NCI-H1930 (cell line): ENCODE measurements at regions not wholly inside any gene's neighbourhood (a gene's known extent, or its start where the extent isn't known, plus 50 kb on each side); places are given as distances from the start of the nearest gene placed in this dataset.

Experiments
- DNase-seq, 2 experiments: peaks; one replicate each; lab custom pipeline; 2025; lab: John Stamatoyannopoulos, UW

DNA sequence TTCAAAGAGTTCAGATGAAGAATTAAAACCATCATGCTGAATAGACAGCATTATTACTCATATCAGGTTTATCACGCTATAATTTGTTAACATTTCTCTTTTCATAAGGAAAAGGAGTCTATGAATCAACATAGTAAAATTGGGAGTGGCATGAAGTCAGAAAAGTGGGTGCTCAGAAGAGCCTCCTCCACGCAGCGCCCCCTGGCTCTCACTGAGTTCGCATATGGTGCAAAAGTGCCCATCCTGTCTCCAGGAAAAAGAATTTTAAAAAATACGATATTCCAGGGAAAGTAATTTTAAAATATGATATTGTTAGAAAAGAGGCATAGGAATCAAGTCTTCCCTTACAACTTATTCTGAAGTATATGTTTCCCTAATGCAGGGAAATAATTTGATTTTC lies 176.3 kb upstream of the TCERG1L start:
- DNase-seq: no peak

GRCh38 chr10:131490991-131491594 lies 179.6 kb upstream of the TCERG1L start:
- no peak for DNase-seq

DNA sequence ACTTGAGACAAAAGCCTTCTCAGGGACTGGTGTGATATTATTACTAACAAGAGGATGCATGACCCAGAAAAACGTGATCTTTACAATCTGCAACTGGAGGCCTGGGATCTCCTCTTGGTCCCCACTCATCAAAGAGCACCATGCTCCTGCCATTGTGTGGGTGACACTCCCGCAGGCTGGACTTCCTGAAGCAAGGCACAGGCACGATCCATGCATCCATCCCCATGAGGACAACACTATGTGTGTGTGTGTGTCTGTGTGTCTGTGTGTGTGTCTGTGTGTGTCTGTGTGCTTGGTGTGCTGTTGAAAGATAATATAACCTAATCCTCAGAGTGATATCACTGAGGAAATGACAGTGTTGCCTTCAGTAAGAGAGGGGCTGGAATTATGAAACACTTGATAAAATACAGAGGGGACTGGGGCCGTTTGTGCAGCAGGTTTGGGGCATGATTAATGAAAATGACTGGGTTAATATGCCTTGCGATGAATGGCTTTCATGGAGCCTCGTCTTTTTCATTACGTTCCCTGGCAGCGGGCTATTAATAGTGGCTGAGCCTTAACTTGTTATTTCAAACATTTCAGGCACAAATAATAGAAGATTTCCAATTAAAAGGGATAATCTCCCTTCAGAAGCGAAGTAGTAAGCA lies 180.8 kb upstream of the TCERG1L start:
- no peak for DNase-seq

DNA sequence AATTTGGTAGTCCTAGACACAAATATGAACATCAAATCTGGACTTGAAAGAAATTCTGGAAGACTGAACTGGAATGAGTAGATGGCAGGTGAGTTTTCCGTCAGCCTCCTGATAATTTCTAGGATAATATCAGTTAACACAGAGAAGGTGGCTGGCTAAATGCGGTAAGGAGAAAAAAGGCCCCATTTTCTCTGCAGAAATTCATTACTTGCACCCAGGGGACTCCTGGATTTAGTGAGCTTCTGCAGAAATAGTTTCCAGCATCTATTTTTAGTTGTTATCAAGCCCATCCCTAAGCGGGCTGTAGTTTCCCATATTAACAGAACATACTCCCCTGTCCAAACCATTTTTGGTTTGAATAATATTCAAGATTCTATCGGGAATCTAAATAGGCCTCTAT lies 181.9 kb upstream of the TCERG1L start:
- DNase-seq: no peak

DNA sequence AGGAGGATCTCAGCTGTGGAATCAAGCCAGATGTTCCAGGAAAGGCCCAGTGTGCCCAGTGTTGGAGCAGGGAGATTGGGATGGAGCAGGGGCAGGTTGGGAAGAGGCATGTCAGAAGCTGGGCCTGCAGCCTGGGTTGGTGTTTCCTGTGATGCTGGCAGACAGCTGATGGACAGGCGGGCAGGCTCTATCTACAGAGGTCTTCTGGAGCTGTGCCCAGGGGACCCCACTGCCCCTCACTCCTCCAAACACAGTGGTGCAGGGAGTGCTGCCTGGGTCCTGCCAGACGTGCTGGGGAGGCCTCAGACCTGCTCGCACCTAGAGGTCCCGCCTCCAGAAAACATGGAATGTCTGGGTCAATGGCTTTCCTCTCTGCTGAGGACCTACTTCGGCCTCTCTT lies 182.9 kb upstream of the TCERG1L start:
- no peak for DNase-seq

DNA sequence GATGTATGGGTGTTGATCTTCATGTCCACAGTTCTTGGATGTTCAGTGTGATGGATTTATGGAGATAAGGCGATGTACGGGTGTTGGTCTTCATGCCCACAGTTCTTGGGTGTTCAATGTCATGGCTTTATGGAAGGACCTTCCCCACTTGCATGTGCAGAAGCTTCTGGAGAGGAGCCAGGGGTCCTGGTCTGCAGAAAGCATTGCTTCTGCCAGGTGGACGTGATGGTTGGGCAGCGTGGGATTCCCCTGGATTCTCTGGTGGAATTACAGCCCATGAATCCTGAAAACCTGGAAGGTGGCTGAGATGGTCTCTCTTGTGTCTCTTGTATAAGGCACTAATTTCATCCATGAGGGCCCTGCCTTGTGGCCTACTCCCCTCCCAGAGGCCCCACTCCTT lies 183.7 kb upstream of the TCERG1L start:
- no peak for DNase-seq

- no peak for DNase-seq
Observed at GRCh38 chr10:131495892-131496291, 184.4 kb upstream of the TCERG1L start.

DNA sequence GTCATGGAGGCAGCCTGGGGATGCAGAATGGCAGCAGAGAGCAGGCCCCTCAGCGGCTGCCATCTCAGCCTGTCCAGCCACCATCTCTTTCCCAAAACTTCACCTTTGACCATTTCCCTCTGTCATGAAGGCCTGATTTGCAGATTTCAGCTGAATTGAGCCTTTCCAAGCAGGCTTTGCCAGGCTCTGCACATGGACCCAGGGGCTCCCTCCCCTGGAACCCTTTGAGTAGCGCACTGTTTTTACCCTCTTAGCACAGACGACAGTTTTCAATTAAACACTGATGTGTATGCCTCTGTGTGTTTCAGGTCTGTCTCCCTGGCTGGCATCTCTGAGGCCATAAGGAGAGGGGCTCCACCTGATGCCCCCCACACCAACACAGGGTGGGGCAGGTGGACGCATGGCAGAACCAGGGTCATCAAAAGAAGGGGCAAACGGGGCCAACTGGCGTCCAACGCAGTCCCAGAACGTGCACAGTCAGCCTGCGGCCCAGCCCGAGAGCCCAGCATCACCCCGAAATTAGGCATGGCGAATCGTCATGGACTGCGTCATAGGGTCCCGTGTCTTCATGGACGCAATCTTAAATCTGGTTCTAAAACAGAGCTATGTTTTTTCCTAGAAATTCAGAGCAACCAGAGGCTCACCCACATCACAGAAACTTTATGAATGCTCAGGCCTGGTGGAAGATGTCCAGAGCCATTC lies 185.0 kb upstream of the TCERG1L start:
- no peak for DNase-seq

GRCh38 chr10:131499566-131499965 lies 188.0 kb upstream of the TCERG1L start:
- DNase-seq: no peak

- no peak for DNase-seq
Observed at GRCh38 chr10:131500181-131500580, 188.7 kb upstream of the TCERG1L start.

- no peak for DNase-seq
Observed at GRCh38 chr10:131500892-131501291, 189.4 kb upstream of the TCERG1L start.

GRCh38 chr10:131503992-131504391 lies 192.5 kb upstream of the TCERG1L start:
- DNase-seq: no peak

DNA sequence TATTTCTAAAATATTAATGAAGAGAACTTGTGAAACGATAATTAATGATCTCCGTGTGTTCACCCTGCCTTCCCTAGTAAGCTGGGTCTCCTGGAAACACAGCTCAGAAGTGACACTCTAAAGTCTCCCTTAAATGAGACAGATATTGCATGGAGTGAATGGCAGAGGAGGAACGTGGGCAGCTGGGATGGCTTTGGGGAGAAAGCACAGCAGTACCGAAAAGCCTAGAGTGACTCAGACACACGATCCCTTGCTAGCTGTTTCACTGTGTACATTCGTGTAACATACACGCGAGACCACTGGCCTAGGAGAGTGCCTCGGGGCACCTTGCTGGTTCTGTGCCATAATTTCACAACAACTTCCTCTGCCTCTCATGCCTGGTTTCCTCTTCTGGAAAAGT lies 199.9 kb upstream of the TCERG1L start:
- DNase-seq: no peak

- DNase-seq: no peak
Observed at GRCh38 chr10:131512852-131513251, 201.3 kb upstream of the TCERG1L start.

- no peak for DNase-seq
Observed at GRCh38 chr10:131513445-131513844, 201.9 kb upstream of the TCERG1L start.

GRCh38 chr10:131513901-131514300 lies 202.4 kb upstream of the TCERG1L start:
- DNase-seq: no peak

GRCh38 chr10:131514454-131514853 lies 202.9 kb upstream of the TCERG1L start:
- DNase-seq: no peak

DNA sequence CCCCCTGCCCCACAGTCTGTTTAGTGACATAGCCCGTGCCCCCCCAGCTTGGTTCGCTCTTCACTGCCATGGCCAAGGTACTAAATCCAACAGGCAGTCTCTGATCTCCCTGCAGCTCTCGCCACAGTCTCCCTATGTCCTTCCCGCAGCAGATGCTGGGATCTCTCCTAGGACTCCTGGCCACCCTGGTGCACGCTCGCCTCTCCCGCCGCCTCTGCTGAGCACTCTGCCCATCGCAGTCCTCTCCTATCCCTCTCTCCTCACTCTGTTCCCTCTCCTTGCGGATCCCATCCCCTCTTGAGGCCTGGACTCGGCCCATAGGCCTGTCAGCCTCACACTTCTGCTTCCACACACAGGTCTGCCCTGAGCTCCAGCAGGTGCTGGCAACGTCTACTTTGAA lies 204.8 kb upstream of the TCERG1L start:
- DNase-seq: no peak

DNA sequence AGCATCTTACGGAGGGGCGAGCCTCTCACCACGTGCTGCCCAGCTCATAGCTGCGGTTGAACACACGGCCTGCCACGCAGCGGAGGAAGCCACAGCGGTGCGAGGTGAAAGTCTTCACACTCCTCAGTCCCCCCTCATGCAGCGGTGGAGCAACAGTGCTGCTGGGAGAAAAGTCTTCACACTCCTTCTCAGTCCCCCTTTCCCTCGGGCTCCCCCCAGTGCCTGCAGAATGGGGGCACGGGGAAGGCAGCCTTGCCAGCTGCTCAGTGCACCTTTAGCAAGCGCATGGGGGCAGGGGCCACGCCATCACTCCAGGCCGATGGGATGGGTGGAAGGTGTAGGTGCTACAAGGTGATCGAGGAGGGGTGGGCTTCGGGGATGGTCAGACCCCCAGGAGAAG lies 206.3 kb upstream of the TCERG1L start:
- DNase-seq: no peak

DNA sequence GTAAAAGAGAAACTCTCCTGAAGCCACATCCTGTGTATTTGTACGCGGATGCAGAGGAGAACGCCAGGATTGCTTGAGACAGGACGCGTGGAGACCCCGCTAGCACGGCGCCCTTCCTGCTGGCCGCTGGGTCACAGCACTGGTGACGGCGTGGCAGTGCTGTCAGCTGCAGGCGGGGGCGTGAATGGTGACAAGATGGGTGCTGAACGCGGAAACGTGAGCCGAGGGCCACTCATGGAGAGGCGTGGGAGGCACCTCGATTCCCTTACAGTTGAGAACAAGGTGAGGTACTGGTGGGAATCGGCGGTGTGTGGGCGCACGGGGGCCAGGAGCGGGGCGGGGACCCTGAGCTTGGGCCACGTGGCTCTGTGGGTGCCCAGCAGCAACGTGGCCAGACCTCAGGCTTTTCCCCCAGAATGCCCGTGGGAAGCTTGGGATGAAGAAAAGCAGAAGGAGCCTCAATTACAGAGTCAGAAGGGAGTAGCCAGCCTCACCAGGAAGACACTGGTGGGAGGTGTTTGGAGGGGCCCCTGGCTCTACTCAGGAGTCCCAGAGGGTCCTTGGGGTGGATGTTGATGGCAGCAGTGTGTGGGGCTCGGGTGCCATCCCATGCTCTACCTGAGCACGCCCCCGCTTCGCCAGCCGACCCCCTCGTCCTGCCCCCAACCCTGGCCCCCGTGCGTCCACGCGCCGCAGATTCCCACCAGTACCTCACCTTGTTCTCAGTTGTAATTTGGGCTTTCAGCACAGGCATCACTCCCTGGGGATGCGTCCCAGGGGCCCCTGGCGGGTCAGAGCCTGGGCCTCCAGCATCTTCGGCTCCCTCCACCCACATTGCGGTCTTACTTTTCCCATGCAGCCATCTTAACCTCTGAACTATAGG lies 208.4 kb upstream of the TCERG1L start:
- no peak for DNase-seq

DNA sequence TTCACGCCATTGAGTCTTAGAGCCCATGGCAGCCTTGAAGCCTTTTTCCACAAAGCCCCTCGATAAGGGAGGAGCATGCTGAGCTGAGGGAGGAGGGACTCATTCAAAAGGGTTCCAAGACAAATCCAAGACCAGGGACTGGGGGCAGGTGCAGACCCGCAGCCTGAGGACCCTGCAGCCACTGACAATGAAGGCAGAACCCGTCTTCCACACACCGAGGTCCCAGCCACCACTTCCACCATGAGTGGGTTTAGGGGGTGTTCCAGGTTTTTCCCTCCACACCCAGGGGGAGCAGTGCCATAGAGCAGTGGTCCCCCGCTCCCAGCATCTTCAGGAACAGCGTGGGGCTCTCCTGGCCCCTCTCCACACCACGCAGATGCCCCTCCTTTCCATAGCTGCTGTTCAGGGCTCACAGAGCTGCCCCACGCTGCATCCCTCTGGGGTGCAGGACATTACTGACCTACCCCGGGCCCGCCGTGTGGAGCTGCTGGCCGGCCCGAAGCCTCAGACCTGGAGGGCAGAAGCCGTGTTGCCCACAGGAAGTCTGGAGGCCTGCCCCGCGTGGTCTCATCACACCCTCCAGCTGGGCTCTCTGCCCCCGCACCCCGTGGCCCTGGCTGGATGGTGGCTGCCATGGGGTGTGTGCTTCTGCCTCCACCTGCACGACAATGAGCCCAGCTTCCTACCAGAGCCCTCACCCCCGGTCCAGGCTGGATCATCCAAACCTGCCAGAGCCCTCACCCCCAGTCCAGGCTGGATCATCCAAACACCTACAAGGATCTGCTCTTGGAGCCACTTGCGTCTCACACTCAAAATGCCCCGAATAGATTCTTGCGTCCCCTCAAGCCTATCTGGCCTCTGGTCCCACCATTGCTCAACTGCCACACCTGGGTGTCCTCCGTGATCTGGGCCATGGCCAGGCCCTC lies 220.0 kb upstream of the TCERG1L start:
- DNase-seq: no peak
